Midbrain (tissue), 1 donor: ENCODE measurements at regions not wholly inside any gene's neighbourhood (a gene's known extent, or its start where the extent isn't known, plus 50 kb on each side); places are given as distances from the start of the nearest gene placed in this dataset.
A peak's percentile ranks its signal among the peaks of the same experiment; 100 is the strongest.

ENCODE experiments used
- DNase-seq: peaks from one replicate; lab custom pipeline; 2025; lab: John Stamatoyannopoulos, UW

DNA sequence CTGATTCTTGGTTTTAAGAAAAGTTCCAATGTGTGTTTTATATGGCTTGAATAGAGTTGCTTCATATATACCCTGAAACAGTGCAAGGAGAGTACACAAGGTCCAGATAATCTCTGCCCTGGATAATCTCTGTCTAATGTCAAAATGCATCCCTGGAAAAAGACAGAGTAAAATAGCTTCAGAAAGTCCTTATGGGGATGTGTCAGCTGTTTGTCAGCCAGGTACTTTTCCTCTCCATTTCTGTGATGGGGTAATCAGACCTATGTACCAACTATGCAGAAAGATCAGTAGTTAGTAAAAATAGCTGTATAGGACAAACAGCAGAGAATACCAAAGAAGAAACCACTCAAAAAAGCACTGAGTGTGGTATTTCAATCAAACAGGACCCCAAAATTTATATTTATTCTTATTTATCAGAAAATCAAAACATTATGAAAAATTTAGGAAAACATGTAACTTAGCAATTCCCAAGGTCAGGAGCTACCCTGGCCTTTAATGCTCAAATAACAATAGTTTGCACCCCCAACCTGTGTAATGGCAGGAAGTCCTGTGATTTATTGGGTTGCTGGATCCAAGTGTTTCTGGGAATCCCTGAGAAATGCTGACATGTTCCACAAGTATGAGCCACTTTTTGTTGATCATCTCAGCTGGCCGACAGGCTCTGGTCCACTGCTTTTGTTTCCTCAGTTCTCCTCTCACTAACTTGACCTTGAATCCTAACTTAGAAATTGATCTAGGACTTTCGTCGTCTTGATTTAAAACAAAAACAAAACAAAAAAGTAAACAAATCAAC is 69.6 kb downstream of the MDH1 start:
- DNase-seq: no peak

DNA sequence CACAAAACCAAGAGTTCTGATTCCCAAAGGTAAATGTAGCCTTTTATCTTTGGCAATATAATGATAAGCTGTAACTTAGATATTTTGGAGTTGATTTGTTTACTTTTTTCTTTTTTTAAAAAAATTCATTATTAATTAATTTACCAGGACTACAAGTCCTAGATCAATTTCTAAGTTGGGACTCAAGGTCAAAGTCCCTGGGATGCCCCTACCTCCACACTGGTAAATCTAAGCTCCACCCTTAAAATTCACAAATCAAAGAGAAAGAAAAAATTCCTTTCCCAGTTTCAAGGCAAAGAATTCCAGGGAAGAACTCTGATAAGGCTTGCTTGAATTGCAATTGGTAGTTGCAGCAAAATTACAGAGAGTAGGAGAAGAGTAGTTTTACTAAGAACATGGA is 71.3 kb downstream of the MDH1 start:
- no peak for DNase-seq

DNA sequence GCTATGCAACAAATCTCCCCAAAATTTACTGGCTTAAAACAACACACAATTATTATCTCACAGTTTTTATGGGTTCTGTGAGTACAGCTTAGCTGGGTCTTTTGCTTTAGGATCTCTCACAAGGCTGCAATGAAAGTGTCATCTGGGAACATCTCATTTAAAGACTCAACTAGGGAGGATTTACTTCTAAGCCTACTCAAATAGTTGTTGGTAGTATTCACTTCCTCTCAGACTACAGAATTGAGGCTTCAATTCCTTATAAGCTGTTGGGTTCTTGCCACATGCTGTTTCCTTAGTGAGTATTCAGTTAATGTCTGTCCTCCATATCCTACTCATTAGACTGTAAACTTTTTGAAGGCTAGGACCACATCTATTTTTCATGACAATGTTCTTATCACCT is 72.3 kb downstream of the MDH1 start:
- no peak for DNase-seq

GRCh38 chr2:63662028-63662804 is 73.5 kb downstream of the MDH1 start:
- no peak for DNase-seq

GRCh38 chr2:63663013-63663864 is 74.5 kb downstream of the MDH1 start:
- no peak for DNase-seq

- DNase-seq: no peak
These were observed 76.3 kb downstream of the MDH1 start for GRCh38 chr2:63665091-63665490.

DNA sequence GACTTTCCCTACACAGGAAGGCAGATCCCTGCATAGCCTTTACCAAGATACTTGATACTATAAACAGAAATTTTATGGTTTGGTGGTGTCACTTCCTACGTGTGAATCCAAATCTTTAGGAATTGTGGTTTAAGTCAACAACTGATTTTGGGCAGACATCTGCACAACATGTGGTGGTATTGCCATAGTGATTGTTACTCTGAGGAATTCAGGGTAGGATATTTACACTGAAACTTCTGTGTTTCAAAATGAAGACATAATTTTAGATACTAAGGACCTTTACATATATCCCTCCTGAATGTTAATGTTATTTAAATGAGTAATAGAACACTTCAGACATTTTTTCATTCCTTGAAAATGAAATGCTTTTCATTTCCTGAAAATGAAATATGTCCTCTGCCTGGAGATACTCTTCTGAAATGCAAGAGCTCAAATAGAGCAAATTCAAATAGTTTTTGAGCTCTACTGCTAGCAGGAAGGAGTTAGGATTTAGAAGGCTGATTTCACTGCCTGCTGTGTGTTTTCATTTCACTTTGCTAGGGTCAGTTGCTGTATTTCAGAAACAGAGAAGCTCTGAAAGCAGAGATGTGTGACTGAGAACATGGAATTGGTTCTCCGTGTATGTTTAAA is 77.2 kb downstream of the MDH1 start:
- DNase-seq: no peak

- DNase-seq: no peak
These were observed 78.5 kb downstream of the MDH1 start for GRCh38 chr2:63667132-63667700.

DNA sequence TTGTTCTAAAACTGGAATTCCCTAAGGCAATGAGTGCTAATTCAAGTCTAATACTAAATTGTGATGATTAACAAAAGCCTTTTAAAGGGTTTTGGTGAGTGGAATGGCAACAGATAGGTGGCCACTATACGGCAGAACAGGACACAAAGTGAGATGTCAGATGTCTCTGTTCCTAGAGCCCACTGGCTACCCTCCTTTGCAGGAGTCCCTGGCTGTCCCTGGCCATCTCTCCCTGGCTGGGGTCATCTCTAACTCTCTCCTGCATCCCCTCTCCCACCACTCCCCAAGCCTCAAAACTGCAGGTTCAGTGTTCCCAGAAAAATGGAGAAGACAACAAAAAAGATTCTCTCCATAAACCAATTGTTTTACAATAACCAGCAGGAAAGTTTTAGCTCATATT is 79.2 kb downstream of the MDH1 start:
- DNase-seq: no peak

GRCh38 chr2:63668466-63668865 is 79.7 kb downstream of the MDH1 start:
- DNase-seq: no peak

- no peak for DNase-seq
These were observed 80.8 kb downstream of the MDH1 start for GRCh38 chr2:63669596-63669995.

- DNase-seq: no peak
These were observed 85.2 kb downstream of the MDH1 start for GRCh38 chr2:63673865-63674533.

DNA sequence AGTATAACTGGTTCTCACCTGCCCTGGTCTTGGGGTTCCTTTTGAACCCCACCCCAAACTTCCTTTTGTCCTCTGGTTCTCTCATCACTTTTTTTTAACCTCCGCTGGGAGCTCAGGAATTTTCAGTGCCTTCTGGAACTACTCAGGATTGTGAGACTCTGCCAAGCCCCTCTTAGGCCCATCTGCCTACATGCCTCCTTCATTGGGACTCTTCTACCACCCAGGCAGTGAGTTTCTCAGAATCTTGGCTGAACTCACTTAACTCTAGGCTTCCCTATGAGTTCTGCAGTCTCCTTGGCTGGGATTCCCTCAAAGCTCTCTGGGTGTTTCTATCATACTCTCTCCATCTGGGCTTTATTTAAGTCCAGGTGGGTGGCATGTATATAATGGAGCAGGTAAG is 86.3 kb downstream of the MDH1 start:
- DNase-seq: no peak

- no peak for DNase-seq
These were observed 87.4 kb downstream of the MDH1 start for GRCh38 chr2:63676135-63676534.

DNA sequence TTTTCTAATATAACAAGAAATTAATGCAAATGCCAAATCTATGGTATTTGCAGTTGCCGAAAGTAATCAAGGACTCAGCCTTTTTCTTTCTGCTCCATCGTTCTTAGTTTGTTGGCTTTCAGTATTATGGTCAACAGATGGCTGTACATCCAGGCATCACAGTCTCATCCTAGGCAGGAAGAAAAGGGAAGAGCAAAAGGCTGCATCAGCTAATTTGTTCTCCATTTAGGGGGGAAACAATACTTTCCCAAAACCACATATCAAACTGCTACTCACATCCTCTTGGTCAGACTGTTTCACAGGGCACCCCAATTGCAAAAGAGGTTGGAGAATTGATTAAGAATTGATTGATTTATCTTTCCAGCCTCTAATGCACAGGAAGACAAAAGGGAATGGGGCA is 89.3 kb downstream of the MDH1 start:
- DNase-seq: no peak

- DNase-seq: no peak
These were observed 89.8 kb downstream of the MDH1 start for GRCh38 chr2:63678551-63678950.

- DNase-seq: no peak
These were observed 90.6 kb downstream of the MDH1 start for GRCh38 chr2:63679252-63679855.

DNA sequence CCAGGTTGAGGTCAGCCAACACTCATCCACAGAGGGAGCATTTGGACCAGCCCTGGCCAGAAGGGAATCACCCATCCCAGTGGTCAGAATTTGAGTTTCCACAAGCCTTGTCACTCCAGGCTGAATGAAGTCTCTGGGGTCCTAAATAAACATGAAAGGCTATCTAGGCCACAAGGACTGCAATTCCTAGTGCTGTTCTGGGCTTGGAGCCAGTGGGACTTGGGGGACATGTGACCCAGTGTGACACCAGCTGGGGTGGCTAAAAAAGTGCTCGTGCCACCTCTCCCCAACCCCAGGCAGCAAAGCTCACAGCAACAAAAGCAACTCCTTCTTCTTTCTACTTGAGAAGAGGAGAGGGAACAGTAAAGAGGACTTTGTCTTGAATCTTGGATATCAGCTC is 91.7 kb downstream of the MDH1 start:
- no peak for DNase-seq

GRCh38 chr2:63681896-63682295 is 93.1 kb downstream of the MDH1 start:
- no peak for DNase-seq

DNA sequence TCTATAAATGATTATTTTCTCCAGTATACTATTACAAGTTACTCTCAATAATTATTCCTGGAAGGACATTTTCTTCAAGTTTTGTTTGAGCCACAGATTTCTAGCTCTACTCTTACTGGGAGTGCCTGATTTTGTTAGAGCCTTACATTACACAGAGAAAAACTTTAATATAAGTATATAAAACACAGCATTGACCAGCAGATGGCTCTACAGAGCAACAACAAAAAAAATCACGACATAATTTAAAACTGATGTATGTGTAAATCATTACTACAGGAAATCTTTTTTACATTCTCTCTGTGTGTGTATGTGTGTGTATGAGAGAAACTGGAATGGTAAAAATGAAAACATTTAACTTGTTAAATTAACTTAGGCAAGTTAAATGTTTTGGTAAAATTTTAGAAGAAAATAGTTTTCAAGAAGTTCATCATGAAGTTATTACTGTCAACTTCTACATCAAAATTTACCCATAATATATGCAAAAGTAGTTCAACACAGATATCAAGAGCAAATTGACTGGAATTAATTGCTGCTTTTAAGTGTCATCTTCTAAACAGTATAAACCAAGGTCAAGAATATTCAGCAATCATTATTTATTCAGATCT is 103.3 kb downstream of the MDH1 start:
- DNase-seq: peak; percentile 49
